Testis (tissue), 2 donors: ENCODE measurements at regions not wholly inside any gene's neighbourhood (a gene's known extent, or its start where the extent isn't known, plus 50 kb on each side); places are given as distances from the start of the nearest gene placed in this dataset.

Source experiments
- CTCF ChIP-seq, 3 experiments: fragments of 450-650 bp in 2 of 3; fragments of 200-600 bp in 1 of 3; sonication (generic) in 1 of 3; IDR thresholded peaks; one replicate each; pipeline ENCODE4 v1.5.1; 2016 to 2019; ENCODE audit warnings: antibody characterized with exemption in 3 of 3, mild to moderate bottlenecking in 2 of 3, moderate library complexity in 1 of 3
- POLR2A ChIP-seq: fragments of 450-650 bp; IDR thresholded peaks from one replicate; pipeline ENCODE4 v1.6.1; 2017; ENCODE audit warnings: antibody characterized with exemption, mild to moderate bottlenecking, moderate library complexity

GRCh38 chr1:229836324-229836723, 210.3 kb downstream of the URB2 start:
- TF ChIP-seq CTCF (IDR thresholded peaks at IDR 0.05) (no peak), POLR2A (no peak)
